ENCODE measurements at regions not wholly inside any gene's neighbourhood (a gene's known extent, or its start where the extent isn't known, plus 50 kb on each side); places are given as distances from the start of the nearest gene placed in this dataset.

DNA sequence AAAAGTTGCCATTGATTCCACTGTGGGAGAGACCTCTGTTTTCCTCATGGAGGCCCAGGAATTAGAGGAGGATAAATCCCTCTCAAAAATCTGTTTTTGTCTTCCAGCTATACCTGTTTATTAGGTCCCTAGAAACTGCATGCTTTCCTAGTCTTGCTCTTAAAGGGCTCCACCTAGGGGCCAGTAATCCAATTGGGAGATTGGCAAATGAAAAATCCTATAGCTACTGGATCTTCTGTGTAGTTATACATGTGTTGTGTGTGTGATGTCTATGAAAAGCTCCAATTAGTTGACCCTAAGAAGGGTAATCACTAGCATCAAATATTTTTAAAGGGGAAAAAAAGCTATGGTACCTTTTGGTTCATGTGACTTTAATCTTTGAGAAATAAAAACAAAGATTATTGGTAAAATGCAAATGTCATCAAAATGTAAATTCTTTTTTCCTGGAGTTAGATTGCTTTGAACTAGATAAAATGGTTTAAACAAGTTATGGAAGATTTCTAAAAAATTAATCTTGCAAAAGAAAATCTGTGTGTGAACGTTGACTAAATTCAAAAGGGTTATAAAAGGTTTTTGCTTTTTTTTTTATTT lies 63.4 kb upstream of the C1QTNF9B start:
- no peaks in the 10 kb centered on the region for H3K36me3 ChIP-seq
- DNase-seq, result peak; percentile 75
- TF ChIP-seq, protein P1, sequence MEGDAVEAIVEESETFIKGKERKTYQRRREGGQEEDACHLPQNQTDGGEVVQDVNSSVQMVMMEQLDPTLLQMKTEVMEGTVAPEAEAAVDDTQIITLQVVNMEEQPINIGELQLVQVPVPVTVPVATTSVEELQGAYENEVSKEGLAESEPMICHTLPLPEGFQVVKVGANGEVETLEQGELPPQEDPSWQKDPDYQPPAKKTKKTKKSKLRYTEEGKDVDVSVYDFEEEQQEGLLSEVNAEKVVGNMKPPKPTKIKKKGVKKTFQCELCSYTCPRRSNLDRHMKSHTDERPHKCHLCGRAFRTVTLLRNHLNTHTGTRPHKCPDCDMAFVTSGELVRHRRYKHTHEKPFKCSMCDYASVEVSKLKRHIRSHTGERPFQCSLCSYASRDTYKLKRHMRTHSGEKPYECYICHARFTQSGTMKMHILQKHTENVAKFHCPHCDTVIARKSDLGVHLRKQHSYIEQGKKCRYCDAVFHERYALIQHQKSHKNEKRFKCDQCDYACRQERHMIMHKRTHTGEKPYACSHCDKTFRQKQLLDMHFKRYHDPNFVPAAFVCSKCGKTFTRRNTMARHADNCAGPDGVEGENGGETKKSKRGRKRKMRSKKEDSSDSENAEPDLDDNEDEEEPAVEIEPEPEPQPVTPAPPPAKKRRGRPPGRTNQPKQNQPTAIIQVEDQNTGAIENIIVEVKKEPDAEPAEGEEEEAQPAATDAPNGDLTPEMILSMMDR (IDR thresholded peaks at IDR 0.05; ENCODE audit: low read depth, low read length), result peak; percentile 70
- no peaks in the 10 kb centered on the region for H3K9me3 ChIP-seq (ENCODE audit: severe bottlenecking)
- H3K27me3 ChIP-seq (ENCODE audit: insufficient read depth, low read depth, severe bottlenecking), result no peaks in the 10 kb centered on the region
- no peak overlapping the region for H3K27ac ChIP-seq
- no peak overlapping the region for H3K4me3 ChIP-seq (ENCODE audit: low read depth, low read length)

DNA sequence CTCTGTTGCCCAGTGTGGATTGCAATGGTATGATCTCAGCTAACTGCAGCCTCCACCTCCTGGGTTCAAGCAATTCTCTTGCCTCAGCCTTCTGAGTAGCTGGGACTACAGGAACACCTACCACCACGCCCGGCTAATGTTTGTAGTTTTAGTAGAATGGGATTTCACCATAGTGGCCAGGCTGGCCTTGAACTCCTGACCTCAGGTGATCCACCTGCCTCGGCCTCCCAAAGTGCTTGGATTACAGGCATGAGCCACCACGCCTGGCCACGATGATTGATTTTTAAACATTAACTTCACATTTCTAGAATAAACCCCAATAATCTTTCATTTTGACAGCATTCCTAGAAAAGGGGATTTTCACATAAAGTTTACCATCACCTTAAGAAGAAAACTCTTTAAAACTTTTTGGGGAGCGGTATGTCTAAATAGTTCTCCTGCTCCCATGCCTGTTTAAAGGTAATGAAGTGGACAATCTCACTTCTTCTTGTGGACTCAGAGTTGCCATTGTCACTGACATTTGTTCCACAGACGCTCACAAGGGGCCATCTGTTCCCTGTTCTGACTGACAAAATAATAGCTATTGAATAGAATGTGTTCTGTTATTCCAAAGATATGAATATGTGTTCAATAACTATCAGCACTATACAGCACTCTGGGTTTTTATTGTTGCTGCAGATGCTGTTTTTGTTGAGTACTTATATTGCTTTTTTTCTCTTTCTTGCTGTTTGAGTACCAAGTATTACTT lies 66.1 kb upstream of the C1QTNF9B start:
- no peak overlapping the region for H3K27ac ChIP-seq
- H3K36me3 ChIP-seq, result no peaks in the 10 kb centered on the region
- TF ChIP-seq, protein P1 (IDR thresholded peaks at IDR 0.05; ENCODE audit: low read depth, low read length), result no peak
- DNase-seq, result no peak
- H3K27me3 ChIP-seq (ENCODE audit: insufficient read depth, low read depth, severe bottlenecking), result no peaks in the 10 kb centered on the region
- no peaks in the 10 kb centered on the region for H3K9me3 ChIP-seq (ENCODE audit: severe bottlenecking)
- H3K4me3 ChIP-seq (ENCODE audit: low read depth, low read length), result no peak overlapping the region

DNA sequence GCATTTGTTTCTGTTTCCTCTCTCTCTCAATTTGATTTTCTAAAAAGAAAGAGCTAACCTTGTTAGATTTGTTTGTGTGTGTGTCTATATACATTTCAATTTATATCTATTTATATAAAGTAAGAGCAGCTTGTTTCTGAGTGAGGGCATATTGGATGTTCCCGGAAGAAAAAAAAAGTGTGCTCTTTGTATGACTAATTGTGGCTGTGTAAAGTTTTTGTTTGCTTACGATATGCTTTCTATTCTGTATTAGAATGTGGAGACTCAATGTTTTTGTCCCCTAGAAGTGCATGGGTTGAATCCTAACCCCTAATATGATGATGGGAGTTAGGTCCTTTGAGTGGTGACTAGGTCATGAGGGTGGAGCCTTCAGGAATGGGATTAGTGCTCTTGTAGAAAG lies 66.6 kb upstream of the C1QTNF9B start:
- no peak overlapping the region for H3K27ac ChIP-seq
- TF ChIP-seq, protein P1 (IDR thresholded peaks at IDR 0.05; ENCODE audit: low read depth, low read length), result no peak

DNA sequence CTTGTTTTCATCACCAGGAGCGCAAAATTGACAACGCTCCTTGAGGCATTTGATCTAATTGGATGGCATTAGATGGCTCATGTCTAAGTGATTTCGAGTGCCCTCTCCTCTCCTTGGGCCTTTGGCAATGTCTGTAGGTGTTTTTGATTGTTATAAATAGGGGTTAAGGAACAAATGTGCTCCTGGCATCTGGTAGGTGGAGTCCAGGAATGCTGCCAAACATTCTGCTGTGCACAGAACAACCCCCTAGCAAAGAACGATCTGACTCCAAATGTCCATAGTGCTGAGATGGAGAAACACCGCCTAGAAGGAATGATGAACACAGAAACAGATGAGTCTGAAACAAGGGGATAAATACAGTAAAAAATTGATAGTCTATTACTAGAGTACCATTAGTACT lies 68.0 kb upstream of the C1QTNF9B start:
- DNase-seq, result no peak
- TF ChIP-seq, protein P1 (IDR thresholded peaks at IDR 0.05; ENCODE audit: low read depth, low read length), result no peak
- Histone ChIP-seq H3K4me3 (ENCODE audit: low read depth, low read length) (no peak overlapping the region), H3K36me3 (no peaks in the 10 kb centered on the region), H3K27ac (no peak overlapping the region), H3K9me3 (ENCODE audit: severe bottlenecking) (no peaks in the 10 kb centered on the region), H3K27me3 (ENCODE audit: insufficient read depth, low read depth, severe bottlenecking) (no peaks in the 10 kb centered on the region)

More for the DNA sequence above, 66.6 kb upstream of the C1QTNF9B start:
- H3K36me3 ChIP-seq, result no peaks in the 10 kb centered on the region
- H3K4me3 ChIP-seq (ENCODE audit: low read depth, low read length), result no peak overlapping the region
- no peak for DNase-seq
- no peaks in the 10 kb centered on the region for H3K9me3 ChIP-seq (ENCODE audit: severe bottlenecking)
- no peaks in the 10 kb centered on the region for H3K27me3 ChIP-seq (ENCODE audit: insufficient read depth, low read depth, severe bottlenecking)

DNA sequence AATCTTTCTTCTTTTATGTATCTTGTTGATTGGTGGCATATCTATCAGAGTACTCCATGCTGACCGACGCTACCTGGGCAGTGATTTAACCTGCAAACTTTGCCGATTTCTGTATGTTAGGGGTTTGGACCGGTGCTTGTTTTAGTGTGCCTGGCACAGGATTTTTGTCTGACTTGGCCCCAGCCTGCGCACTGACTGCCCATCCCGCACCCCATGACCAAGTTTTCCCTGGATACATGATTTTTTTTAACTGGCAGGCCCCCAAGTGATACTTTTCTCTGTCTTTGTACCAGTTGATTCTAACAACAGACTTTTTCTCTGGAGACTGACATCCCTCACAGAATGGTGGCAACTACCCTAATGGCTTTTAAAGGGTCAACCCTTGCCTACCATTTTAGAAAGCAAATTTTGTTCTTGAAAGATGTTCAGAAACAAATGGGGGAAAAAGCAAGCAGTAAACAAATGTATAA lies 69.0 kb upstream of the C1QTNF9B start:
- no peaks in the 10 kb centered on the region for H3K36me3 ChIP-seq
- no peak overlapping the region for H3K27ac ChIP-seq
- H3K9me3 ChIP-seq (ENCODE audit: severe bottlenecking), result no peaks in the 10 kb centered on the region
- TF ChIP-seq, protein P1 (IDR thresholded peaks at IDR 0.05; ENCODE audit: low read depth, low read length), result no peak
- no peaks in the 10 kb centered on the region for H3K27me3 ChIP-seq (ENCODE audit: insufficient read depth, low read depth, severe bottlenecking)
- no peak for DNase-seq
- no peak overlapping the region for H3K4me3 ChIP-seq (ENCODE audit: low read depth, low read length)
